GM21447 (cell line): ENCODE measurements at regions not wholly inside any gene's neighbourhood (a gene's known extent, or its start where the extent isn't known, plus 50 kb on each side); places are given as distances from the start of the nearest gene placed in this dataset.

Source experiments
- ATAC-seq: cut with Tn5 transposase; IDR thresholded peaks from one replicate; pipeline ENCODE4 v1.9.1; 2021; ENCODE audit not compliant: unreplicated experiment

DNA sequence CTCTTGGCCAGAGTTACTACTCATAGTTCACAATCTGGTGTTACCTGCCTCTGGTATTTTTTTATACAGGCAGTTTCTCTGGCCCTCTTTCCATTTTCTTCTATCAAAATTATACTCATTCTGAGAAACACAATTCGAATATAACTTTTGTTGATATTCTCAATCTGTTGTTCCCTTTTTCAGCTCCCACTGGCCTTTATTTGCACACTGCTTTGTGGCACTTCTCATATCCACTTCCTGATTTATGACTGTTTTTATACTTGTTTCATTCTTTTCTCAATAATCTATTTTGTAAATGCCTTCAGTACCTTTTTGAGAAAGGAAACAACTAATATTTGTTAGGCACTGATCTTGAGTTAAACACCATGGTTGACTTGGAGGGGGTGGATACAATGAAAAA lies 93.8 kb upstream of the HDAC9 start:
- no peak for ATAC-seq

DNA sequence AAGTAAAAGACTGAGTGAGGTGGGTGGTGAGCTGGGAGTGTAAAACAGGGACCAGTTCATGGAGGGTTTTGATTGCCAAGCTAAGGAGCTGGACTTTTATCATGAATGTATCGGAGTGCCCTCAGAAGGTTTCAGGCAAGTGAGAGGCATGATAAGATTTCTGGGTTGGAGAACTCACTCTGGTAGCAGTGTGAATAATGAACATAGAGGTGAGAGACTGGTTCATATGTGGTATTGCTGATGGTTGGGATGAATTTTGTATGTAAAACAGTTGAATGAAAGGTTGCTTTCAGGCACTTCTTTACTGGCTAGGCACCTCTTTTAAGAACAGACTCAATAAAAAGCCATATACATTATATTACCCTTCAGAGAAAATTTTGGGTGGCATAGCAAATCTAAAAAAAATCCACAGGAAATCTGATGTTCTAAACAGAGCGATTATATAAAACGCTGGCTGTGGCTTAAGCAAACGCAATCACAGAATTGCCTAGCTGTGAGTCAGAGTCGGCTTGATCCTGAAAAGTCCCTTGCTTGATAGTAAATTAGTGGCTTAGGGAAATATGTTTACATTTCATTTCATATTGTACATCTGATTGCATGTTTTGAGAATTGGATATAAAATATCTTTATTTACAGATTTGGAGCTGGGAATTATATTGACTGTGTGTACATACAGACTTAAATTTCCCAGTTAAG lies 92.9 kb upstream of the HDAC9 start:
- no peak for ATAC-seq

DNA sequence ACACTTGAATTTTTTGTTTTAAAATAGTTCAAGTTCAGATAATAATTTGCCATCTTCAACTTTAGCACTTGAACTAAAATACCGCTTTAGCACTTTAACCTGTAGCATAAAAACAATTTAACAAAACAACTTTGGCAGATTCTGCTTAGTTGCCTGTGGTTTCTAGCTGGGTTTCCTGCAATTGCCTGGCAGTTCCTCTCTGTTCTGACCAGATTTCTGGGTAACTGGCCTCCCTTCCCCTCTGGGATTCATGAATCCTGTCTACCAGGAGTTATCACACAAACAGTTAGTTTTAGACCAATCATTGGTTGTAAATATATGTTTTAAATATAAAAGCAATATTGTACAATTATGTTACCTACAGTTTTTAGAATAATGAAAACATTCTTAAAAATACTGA lies 89.8 kb upstream of the HDAC9 start:
- ATAC-seq = no peak

DNA sequence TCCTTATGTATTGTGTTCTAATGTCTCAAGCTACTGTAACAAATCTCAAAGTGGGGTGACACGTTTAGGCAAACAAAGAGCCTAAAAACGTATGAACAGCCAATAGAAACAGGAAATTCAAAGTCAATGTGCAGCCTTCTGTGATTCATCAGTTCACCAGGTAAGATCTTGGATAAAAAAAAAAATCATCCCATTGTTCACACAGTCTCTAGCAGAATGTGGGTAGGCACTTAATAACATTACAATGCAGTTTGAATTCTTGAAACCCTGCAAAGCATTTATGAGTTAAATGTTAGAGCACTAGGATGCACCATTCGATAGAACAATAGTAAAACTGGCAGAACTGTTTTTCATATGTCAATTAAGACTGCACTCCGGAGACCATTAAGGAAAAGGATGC lies 88.2 kb upstream of the HDAC9 start:
- no peak for ATAC-seq

DNA sequence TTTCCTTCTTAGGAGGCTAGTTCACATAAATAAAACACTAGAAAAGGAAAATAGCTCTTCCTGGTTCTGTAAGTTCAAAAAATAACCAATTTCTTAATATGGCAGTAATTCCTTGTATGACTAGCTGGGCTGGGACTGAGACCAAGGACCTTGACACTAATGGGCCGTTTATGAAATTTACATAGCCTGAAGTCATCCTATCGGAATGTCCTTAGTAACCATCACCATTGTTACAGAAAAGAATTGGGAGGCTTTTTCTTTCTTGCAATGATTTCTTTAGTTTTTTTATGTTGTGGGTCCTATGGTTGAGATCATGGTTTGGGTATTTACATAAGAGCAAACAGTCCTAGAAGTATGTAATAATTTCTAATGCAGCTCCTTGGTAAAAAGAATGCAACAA lies 87.1 kb upstream of the HDAC9 start:
- ATAC-seq = no peak

DNA sequence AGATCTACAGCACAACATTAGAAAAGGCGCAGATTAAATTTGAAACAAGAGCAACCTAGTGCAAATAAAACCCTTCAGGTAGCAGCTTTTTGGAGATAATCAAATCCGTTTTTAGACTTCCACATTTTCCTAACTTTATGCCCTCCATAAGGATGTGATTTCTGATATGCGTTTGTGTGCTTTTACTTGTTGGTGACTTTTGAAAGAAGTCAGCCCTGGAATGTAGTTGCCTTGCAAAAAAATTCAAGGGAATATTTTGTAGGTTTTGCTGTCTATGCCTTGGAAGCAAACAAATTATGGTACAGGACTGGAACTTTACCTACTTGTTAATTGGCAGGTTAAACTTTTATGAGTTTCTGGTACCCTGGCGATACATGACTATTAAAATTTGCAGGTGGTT lies 86.7 kb upstream of the HDAC9 start:
- no peak for ATAC-seq

DNA sequence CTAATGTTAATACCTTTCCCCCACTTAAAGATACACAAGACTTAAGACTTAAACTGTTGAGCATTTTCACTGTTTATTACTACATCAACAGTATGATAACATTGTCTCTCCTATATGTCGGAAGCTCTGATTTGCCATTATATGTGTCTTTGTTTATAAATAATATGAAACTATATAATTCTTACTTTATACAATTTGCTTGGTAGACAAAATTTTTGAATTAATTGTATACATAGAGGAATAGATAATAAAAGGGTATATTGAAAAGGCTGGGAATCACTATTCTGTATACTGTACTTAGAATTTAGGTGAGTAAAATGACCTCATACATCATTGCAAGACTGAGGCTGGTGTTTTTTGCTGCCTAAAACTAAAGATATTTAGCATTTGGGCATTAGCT lies 82.1 kb upstream of the HDAC9 start:
- ATAC-seq = no peak

DNA sequence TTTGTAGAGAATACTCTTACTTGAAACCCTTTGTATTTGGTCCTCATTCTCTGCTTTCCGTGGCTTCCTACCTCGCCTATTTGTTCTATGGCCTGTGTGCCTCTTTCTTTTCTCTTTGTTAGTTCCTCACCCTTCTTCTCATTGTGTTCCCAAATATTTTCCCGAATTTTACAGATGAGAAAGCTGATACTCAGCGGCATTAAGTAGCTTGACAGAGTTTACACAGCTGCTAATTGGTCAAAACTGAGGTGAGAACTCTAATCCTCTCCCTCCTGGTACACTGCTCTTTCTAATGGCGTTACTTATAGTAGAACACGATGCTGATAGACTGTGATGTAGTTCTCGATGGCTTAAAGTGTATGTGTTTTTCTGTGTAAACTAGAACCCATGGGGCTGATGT lies 80.7 kb upstream of the HDAC9 start:
- ATAC-seq = no peak

DNA sequence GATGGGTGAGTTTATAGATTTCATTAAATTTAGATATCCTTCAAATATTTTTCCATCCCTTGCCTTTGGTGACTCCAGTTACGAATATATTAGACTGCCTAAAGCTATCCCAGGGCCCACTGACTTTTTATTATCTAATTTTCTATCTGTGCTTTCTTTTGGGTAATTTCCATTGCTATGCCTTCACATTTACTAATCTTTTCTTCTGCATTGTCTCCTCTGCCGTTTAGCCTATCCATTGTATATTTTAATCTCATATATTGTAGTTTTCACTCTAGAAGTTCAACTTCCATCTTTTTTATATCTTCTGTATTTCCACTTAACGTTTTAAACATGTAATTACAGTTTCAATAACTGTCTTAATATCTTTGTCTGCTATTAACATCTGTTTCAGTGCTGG lies 78.6 kb upstream of the HDAC9 start:
- ATAC-seq = no peak

DNA sequence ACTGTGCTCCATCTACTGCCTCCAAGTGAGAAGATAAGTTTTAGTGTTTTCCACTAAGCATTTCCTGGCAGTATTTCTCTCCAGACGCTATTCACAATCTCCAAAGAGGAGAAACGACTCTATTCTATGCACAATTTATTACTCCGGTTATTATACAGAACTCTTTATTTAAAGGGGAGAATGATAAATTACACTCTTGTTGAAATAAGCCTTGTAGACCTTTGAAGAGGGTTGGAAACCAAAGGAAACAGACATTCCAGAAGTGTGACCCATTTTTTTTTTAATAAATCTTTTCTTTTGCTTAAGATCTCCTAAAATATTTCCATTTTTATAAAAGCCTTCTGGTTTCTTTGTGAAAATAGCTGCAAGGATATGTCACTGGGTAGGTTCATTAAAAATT lies 76.1 kb upstream of the HDAC9 start:
- no peak for ATAC-seq

DNA sequence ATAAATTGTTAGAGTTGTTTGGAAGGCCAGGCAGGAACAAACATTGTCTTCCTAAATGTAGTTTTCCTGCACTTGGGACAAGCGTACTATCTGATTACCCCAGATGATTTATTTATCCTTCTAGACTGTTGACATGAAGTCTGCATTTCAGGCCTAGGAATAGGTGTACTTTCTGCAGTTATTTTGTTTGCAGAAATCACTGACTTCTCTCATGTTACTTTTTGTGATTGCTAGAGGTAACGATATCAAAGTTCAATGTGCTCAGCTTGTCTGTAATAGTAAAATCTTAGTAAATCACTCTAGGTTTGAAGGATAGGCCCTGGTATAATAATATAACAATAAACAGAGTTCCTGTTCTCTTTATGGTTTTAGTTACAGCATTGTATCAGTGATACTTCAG lies 75.4 kb upstream of the HDAC9 start:
- ATAC-seq = no peak

DNA sequence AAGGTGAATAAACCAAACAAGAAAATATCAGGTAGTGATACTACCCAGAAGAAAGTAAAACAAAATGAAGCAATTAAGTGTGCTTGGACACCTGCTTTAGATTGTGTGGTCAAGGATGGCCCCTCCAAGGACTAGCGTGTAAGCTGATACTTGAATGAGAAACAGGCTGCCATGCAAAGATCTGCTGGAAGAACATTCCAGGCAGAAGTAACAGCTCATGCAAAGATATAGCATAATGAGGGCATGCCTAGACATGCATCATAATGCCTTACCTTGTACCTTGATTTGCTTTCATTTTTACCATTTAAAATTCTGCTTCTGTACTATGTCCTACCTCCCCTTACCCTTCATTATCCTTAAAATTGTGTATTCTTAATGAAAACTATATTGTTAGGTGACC lies 74.8 kb upstream of the HDAC9 start:
- no peak for ATAC-seq

DNA sequence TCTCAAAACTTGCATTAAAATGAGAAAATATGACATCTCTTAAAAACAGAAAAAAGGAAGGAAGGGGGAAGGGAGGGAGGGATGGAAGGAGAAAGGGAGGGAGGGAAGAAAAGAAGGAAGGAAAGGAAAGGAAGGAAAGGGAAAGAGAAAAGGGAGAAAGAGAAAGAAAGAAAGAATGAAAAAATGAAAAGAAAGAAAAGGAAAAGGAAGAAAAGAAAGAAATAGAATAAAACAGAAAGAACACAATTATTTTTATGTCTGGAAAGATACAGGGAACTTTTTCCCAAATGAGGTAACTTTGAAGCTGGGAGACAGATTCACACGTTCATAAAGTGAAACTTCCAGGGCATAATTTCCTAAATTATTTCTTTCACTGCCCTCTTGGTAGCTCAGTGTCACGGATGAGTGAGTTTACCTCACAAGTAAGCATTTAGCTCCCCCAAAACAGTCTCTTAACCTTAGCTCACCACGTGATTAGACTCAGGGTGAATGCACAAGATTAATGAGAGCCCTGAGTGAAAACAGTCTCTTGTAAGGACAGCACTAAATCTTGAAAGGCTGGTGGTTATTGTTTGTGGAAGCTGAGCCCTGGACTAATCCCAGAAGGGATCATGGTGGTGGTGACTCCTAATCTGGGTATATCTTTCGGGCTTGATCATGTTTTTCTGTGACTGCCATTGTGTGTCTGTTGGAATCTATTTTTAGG lies 74.1 kb upstream of the HDAC9 start:
- no peak for ATAC-seq

DNA sequence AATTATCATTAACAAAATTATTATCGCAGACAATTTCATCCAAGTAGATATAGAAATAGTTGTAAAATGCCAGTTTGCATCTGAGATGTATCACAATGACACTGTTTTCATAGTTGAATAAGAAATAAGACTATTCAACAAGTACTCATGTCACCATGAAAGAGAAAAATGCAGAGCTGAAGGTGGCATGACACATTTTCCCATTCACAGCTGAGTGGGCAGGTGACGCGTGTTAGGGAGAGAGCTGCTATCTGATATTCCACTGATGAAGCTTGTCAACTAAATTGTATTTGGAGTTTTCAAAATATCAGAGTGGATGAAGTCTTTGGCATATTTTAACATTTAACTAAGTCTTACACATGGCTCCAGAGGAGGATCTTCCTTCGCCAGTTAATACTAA lies 70.3 kb upstream of the HDAC9 start:
- no peak for ATAC-seq

DNA sequence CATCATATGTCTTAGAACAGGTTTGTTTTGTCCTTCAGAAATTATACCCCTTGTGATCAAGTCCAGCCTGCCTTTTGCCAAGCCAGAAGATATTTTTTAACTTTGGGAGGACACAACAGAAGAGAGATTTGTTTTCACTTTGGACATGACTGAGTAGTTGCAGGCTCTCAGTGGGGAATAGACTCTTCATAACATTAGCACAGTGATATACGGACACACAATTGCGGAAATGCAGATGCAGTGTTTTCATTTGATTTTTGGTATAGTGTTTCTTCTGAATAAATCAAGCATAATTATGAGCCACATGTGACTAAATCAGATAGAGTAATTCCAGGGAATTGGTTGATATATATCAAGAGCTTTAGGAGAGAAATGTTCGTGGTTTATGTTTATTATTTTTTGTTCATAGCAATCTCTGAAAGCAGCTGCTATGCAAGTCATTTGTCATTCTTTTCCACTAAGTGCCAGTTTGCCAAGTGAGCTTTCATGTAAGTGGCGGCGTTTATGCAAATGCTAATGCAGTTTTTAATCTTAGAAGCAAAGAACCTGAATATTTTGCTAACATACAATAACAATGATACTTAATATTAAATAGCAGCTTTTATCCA lies 69.6 kb upstream of the HDAC9 start:
- ATAC-seq = no peak

DNA sequence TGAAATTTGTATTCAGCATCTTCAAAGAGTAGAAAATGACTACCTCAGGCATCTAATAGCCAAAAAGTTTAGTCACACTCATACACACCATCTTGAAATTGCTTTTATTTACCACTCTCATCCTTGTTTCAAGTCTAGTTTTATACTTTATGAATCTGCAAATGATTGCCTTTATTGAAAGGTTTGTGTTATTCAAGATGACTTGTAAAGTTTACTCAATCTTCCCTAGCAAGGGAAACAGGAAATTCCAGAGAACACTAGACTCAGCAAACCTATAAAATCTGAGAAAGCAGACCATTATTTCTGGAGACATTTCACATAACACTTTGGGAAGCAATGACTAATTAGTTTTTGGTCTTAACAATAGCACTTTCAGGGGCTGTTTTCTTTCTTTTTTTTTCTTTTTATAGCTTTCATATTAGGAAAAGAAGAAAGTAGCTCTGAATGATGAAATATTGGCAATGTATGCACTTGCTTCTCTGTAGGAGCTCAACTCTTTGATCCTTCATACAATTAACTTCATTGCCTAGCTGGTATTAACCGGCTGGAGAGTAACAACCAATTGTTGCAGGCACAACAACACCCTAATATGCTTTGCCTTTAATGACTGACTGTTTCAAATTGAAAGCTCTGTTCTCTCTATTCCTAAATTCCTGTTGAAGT lies 68.9 kb upstream of the HDAC9 start:
- ATAC-seq = no peak

DNA sequence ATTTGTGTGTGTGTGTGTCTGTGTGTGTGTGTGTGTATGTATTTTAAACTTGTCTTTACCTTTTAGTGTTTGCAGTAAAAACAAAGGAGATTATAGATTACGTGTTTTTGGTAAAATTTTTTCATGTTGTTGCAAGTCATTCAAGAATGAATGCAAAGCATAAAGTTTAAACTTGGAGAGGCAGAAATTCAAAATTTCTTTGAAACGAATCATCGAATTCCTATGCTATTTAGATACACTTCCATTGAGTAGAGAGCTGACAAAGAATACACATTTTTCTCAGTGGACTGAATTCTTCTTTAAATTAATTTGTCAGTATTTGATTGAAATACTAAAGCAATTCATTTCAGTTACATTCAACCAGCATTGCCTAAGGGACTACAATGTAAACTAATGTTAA lies 66.0 kb upstream of the HDAC9 start:
- ATAC-seq = no peak

DNA sequence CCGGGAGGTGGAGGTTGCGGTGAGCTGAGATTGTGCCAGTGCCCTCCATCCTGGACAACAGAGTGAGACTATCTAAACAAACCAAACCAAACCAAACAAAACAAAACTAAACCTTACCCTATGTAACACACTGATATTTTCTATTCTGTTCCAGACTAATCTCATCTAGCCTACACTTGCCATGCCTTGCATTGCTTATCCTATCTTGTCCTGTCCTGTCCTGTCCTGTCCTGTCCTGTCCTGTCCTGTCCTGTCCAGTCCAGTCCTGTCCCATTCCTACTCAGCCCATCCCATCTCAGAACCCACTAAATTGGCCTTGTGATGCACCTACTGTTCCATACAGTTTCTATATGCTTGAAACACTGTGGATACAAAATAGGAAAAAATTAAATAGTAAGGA lies 64.7 kb upstream of the HDAC9 start:
- no peak for ATAC-seq

DNA sequence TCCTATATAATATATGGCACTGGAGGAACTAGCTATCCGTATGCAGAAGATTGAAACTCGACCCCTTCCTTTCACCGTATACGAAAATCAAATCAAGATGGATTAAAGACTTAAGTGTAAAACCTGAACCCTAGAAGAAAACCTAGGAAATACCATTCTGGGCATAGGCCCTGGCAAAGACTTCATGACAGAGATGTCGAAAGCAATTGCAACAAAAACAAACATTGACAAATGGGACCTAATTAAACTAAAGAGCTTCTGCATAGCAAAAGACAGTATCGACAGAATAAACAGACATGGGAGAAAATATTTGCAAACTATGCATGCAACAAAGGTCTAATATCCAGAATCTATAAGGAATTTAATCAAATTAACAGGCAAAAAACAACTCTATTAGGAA lies 61.4 kb upstream of the HDAC9 start:
- no peak for ATAC-seq

DNA sequence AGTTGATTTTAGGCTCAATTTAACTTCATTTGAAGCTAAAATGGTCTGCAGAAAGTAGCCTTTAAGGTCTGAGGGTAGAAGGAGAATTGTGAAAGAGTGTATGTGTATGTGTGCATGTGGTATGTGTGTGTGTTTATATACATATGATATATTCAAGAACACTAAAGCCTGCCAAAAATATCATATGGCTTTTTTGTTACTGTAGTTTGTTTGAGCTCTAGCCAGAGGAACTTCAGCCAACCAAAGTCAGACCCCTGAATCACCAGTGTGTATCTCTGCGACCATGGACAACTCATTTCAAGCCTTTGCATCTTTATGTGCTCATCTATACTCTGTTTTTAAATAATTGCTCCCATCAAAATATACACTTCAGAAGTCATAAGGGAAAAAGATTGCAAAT lies 58.4 kb upstream of the HDAC9 start:
- ATAC-seq = no peak

DNA sequence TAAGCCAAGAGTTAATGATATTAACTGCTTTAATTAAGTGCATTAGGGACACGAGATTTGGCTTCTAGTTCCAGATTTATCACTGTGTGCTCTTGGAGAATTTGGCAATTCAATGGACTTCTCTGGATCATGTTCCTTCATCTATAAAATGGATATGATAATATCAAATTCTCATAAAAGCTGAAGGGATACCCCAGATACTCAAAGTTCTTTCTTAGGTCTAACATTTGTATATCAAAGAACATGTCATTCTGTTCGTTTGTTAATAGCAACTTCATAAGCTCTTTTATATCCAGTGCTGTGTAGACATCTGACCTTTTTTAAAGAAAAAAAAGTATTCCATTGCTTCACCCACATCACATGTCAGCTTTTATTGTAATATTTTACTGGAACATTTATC lies 54.6 kb upstream of the HDAC9 start:
- no peak for ATAC-seq

DNA sequence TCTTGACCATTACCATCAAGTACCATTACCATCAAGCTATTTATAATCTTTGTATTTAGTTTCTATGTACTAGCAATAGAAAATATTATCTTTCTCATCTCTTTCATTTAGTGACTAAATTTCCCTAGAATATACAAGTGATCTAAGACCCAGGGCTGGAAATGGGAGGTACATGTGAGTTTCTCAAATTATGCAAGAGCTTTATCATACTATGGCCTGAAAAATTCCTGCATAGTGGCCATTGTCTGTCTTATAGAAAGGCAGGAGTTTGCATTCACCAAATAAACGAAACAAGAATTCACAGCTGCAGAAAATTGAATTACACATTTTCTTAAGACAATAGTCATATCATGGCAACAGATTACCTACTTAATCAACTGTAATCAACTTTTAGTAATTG lies 50.7 kb upstream of the HDAC9 start:
- ATAC-seq = no peak
